Skeletal muscle satellite cell (primary cell): ENCODE measurements at regions not wholly inside any gene's neighbourhood (a gene's known extent, or its start where the extent isn't known, plus 50 kb on each side); places are given as distances from the start of the nearest gene placed in this dataset.

Experiments used
- H3K27me3 ChIP-seq: 2 replicates; pipeline ENCODE4 v1.7.0; 2013; ENCODE audit warnings: low read length; ENCODE audit not compliant: control insufficient read depth, insufficient read depth
- H3K36me3 ChIP-seq: 2 replicates; pipeline ENCODE4 v1.7.0; 2013; ENCODE audit warnings: mild to moderate bottlenecking, control low read depth, low read length; ENCODE audit not compliant: insufficient read depth
- H3K4me1 ChIP-seq: 2 replicates; pipeline ENCODE4 v1.7.0; 2013; ENCODE audit warnings: low read length; ENCODE audit not compliant: control insufficient read depth, insufficient read depth
- H3K4me2 ChIP-seq: 2 replicates; pipeline ENCODE4 v1.7.0; 2013; ENCODE audit warnings: mild to moderate bottlenecking, low read length
- H3K4me3 ChIP-seq: 2 replicates; pipeline ENCODE4 v1.7.0; 2013; ENCODE audit warnings: low read length
- H3K9ac ChIP-seq: 2 replicates; pipeline ENCODE4 v1.7.0; 2013; ENCODE audit warnings: mild to moderate bottlenecking, low read depth, low read length, moderate library complexity
- H3K9me3 ChIP-seq: replicated peaks from 2 replicates; pipeline ENCODE4 v1.7.0; 2013; ENCODE audit warnings: mild to moderate bottlenecking, control low read depth, low read length

- Histone ChIP-seq H3K9me3 (no peaks in the 10 kb centered on the region), H3K4me1 (no peaks in the 10 kb centered on the region), H3K4me2 (no peak overlapping the region), H3K9ac (no peak overlapping the region), H3K4me3 (no peak overlapping the region), H3K36me3 (no peaks in the 10 kb centered on the region), H3K27me3 (peaks cover 63% of the 10 kb centered on the region)
Measured at GRCh38 chr5:61777292-61777691, 445.2 kb downstream of the ZSWIM6 start.

DNA sequence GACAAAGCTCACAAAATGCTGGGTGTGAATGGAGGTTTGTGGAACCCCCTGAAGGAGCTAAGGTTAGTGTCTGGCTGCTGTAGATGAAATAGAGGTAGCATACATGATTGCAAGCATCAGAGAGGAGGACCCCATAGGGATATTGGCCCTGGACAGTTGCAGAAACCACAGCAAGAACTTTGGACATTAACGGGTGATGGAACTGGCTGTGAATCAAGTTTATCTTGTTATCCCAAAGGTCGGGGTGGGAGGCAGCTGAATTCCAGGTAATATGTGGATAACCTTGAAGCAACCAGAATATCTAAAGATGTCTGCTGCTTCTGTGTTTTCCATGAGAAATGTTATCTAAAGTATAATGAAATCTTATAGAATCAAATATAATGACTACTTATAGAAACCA is 447.7 kb downstream of the ZSWIM6 start:
- H3K4me3 ChIP-seq, result no peak overlapping the region
- H3K9ac ChIP-seq, result no peak overlapping the region
- no peaks in the 10 kb centered on the region for H3K9me3 ChIP-seq
- no peaks in the 10 kb centered on the region for H3K36me3 ChIP-seq
- H3K4me2 ChIP-seq, result no peak overlapping the region
- H3K4me1 ChIP-seq, result no peaks in the 10 kb centered on the region
- peaks cover 43% of the 10 kb centered on the region for H3K27me3 ChIP-seq

DNA sequence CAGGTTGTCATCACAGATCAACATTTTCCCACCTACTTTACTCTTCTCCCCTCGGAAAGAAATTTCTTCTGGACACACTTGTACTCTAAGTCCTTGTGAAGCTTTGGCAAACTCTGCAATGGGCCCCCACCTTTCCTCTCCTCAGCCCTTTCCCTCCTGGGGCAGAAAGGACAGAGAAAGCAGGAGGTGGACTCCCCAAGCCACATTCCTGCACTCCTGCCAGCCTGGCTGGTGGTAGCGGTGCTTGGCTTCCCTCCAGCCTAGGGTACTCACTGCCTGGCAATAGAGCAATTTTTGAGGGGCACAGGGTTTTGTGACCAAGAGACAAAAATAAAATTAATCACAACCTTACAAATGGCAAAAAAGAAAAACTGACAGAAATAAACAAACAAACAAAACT is 451.4 kb downstream of the ZSWIM6 start:
- Histone ChIP-seq H3K9me3 (no peaks in the 10 kb centered on the region), H3K4me2 (no peak overlapping the region), H3K36me3 (no peaks in the 10 kb centered on the region), H3K9ac (no peak overlapping the region), H3K27me3 (peaks cover 16% of the 10 kb centered on the region), H3K4me3 (no peak overlapping the region), H3K4me1 (no peaks in the 10 kb centered on the region)

DNA sequence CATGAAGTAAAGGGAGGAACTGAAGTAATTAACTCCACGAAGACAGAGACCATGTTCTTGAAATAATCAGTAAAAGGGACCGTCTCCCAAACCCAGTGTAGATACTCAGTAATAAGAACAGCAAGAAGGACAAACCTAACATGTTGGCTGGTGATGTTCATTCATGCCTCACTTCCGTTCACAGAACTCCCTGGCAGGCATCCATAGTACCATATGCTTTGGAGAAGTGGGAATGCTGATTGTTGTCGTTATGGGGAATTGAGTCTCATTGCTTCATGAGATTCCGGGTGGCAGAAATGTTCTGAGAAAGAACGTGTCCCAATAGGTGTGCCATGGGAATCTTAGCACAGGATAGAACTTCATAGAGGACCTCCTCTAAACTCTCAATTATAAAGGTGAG is 452.3 kb downstream of the ZSWIM6 start:
- Histone ChIP-seq H3K36me3 (no peaks in the 10 kb centered on the region), H3K4me3 (no peak overlapping the region), H3K9me3 (no peaks in the 10 kb centered on the region), H3K27me3 (peaks cover 9% of the 10 kb centered on the region), H3K4me2 (no peak overlapping the region), H3K4me1 (no peaks in the 10 kb centered on the region), H3K9ac (no peak overlapping the region)

- H3K4me2 ChIP-seq, result no peak overlapping the region
- no peaks in the 10 kb centered on the region for H3K9me3 ChIP-seq
- H3K27me3 ChIP-seq, result peaks cover 12% of the 10 kb centered on the region
- no peak overlapping the region for H3K9ac ChIP-seq
- no peak overlapping the region for H3K4me3 ChIP-seq
- H3K4me1 ChIP-seq, result no peaks in the 10 kb centered on the region
- no peaks in the 10 kb centered on the region for H3K36me3 ChIP-seq
Measured at GRCh38 chr5:61788548-61788947, 456.5 kb downstream of the ZSWIM6 start.

- Histone ChIP-seq H3K36me3 (no peaks in the 10 kb centered on the region), H3K27me3 (peaks cover 10% of the 10 kb centered on the region), H3K4me2 (no peak overlapping the region), H3K4me3 (no peak overlapping the region), H3K9ac (no peak overlapping the region), H3K4me1 (no peaks in the 10 kb centered on the region), H3K9me3 (no peaks in the 10 kb centered on the region)
Measured at GRCh38 chr5:61790007-61790406, 457.9 kb downstream of the ZSWIM6 start.

DNA sequence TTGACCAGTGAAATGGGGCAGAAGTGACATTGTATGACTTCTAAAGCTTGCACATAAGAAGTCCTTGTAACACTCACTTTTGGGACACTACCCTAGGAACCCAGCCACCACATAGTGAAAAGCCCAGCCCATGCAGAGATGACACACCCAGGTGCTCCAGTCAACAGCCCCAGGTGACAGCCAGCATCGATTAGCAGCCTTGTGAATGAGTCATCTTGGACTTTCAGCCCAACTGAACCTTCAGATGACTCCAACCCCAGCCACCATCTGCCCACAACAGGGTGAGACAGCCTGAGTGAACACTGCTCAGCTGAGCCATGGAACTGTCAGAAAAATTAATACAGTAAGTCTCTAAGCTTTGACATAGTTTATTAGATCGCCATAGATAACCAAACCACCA is 458.6 kb downstream of the ZSWIM6 start:
- no peak overlapping the region for H3K4me3 ChIP-seq
- no peak overlapping the region for H3K4me2 ChIP-seq
- no peaks in the 10 kb centered on the region for H3K36me3 ChIP-seq
- peaks cover 10% of the 10 kb centered on the region for H3K27me3 ChIP-seq
- H3K4me1 ChIP-seq, result no peaks in the 10 kb centered on the region
- H3K9me3 ChIP-seq, result no peaks in the 10 kb centered on the region
- no peak overlapping the region for H3K9ac ChIP-seq

- H3K36me3 ChIP-seq, result no peaks in the 10 kb centered on the region
- no peak overlapping the region for H3K4me2 ChIP-seq
- no peak overlapping the region for H3K9ac ChIP-seq
- no peak overlapping the region for H3K4me3 ChIP-seq
- no peaks in the 10 kb centered on the region for H3K4me1 ChIP-seq
- no peaks in the 10 kb centered on the region for H3K9me3 ChIP-seq
- H3K27me3 ChIP-seq, result peaks cover 4% of the 10 kb centered on the region
Measured at GRCh38 chr5:61796773-61797172, 464.7 kb downstream of the ZSWIM6 start.

DNA sequence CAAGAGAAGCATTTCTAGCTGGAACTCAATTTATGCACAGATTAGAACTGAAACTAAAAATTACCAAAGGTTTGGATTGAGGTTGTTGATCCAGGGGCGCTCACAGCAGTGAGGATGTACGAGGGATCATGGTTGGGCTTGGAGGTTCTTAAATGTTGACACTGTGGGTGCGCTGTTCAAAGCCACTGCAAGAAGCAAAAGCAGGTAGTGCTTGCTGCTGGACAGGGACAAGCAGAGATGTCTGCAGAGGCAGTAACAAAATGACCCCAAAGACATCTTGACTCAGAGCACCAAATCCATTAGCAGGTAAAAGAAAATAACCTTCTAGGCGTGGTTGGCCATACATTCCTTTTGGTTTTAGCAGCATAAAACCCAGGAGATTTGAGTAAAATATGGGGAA is 468.4 kb downstream of the ZSWIM6 start:
- Histone ChIP-seq H3K4me2 (no peak overlapping the region), H3K27me3 (peaks cover 4% of the 10 kb centered on the region), H3K9ac (no peak overlapping the region), H3K4me3 (no peak overlapping the region), H3K36me3 (no peaks in the 10 kb centered on the region), H3K4me1 (peaks cover 8% of the 10 kb centered on the region), H3K9me3 (no peaks in the 10 kb centered on the region)

DNA sequence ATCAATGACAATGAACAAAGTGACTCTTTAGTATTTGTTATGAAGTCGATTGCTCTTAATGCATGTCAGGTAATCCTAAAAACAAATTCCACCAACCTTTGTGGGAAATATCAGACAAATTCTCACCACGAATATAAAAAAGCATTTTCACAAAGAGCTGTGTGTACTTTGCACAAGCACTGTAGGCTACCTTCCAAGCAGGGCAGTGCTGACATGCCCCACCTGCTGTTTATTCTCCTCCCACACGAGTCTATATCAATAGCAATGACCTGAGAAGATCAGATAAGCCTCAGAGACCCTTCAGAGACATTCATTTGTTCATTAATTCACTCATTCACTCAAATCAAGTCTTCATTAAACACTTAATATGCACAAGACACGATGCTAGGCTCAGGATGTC is 469.1 kb downstream of the ZSWIM6 start:
- Histone ChIP-seq H3K27me3 (peaks cover 4% of the 10 kb centered on the region), H3K4me2 (no peak overlapping the region), H3K9ac (no peak overlapping the region), H3K9me3 (no peaks in the 10 kb centered on the region), H3K4me1 (peaks cover 8% of the 10 kb centered on the region), H3K4me3 (no peak overlapping the region), H3K36me3 (no peaks in the 10 kb centered on the region)

GRCh38 chr5:61802456-61802855 is 470.4 kb downstream of the ZSWIM6 start:
- Histone ChIP-seq H3K27me3 (peaks cover 4% of the 10 kb centered on the region), H3K9ac (no peak overlapping the region), H3K4me3 (no peak overlapping the region), H3K9me3 (no peaks in the 10 kb centered on the region), H3K36me3 (no peaks in the 10 kb centered on the region), H3K4me2 (no peak overlapping the region), H3K4me1 (peaks cover 8% of the 10 kb centered on the region)

DNA sequence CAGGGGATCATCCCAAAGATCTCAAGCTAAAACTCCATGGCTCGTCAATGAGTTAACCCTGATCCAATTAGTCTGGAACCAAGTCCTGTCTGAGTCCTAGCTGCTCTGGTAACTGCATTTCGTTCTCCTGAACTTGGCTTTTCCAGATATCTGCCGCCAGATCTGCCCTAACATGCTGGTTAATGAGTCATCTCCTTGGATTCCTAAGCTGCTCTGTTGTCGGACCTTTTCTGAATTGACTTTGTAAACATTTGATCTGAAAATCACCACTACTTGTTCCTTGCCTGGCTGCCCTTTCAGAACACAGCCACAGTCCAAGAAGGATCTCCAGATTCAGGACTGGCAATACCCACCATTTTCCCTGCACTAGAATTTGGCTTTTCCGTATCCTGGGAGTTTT is 473.0 kb downstream of the ZSWIM6 start:
- H3K4me2 ChIP-seq, result no peak overlapping the region
- H3K9me3 ChIP-seq, result no peaks in the 10 kb centered on the region
- H3K36me3 ChIP-seq, result no peaks in the 10 kb centered on the region
- H3K9ac ChIP-seq, result no peak overlapping the region
- H3K4me3 ChIP-seq, result no peak overlapping the region
- peaks cover 8% of the 10 kb centered on the region for H3K4me1 ChIP-seq
- peaks cover 17% of the 10 kb centered on the region for H3K27me3 ChIP-seq
